ENCODE measurements at regions not wholly inside any gene's neighbourhood (a gene's known extent, or its start where the extent isn't known, plus 50 kb on each side); places are given as distances from the start of the nearest gene placed in this dataset.
"Not testable (repeated sequence)": the region's sequence is repeated elsewhere in the genome, so short reads cannot be mapped to it uniquely, and the experiment has no call there.

GRCh38 chr12:64552510-64552909 lies 57.8 kb upstream of the RASSF3 start:
- not testable (repeated sequence) for H3K9me3 ChIP-seq (ENCODE audit: severe bottlenecking); H3K4me1 ChIP-seq (ENCODE audit: insufficient read depth, poor library complexity, severe bottlenecking); H3K27ac ChIP-seq (ENCODE audit: poor library complexity, severe bottlenecking); DNase-seq (ENCODE audit: low spot score); H3K36me3 ChIP-seq (ENCODE audit: low read depth); ATAC-seq (ENCODE audit: low read depth); H3K4me3 ChIP-seq (ENCODE audit: severe bottlenecking); H3K27me3 ChIP-seq (ENCODE audit: insufficient read depth, poor library complexity, severe bottlenecking)

GRCh38 chr12:64553689-64554088 lies 56.6 kb upstream of the RASSF3 start:
- H3K9me3 ChIP-seq (ENCODE audit: severe bottlenecking); H3K4me3 ChIP-seq (ENCODE audit: severe bottlenecking); DNase-seq (ENCODE audit: low spot score); H3K27me3 ChIP-seq (ENCODE audit: insufficient read depth, poor library complexity, severe bottlenecking); ATAC-seq (ENCODE audit: low read depth); H3K36me3 ChIP-seq (ENCODE audit: low read depth); H3K27ac ChIP-seq (ENCODE audit: poor library complexity, severe bottlenecking); H3K4me1 ChIP-seq (ENCODE audit: insufficient read depth, poor library complexity, severe bottlenecking): not testable (repeated sequence)

GRCh38 chr12:64556231-64556630 lies 54.1 kb upstream of the RASSF3 start:
- ATAC-seq (ENCODE audit: low read depth) (no peak), DNase-seq (ENCODE audit: low spot score) (no peak)
- Histone ChIP-seq H3K4me3 (ENCODE audit: severe bottlenecking) (no peak overlapping the region), H3K27me3 (ENCODE audit: insufficient read depth, poor library complexity, severe bottlenecking) (no peaks in the 10 kb centered on the region), H3K9me3 (ENCODE audit: severe bottlenecking) (no peaks in the 10 kb centered on the region), H3K27ac (ENCODE audit: poor library complexity, severe bottlenecking) (no peak overlapping the region), H3K36me3 (ENCODE audit: low read depth) (no peaks in the 10 kb centered on the region), H3K4me1 (ENCODE audit: insufficient read depth, poor library complexity, severe bottlenecking) (peaks cover 6% of the 10 kb centered on the region)
- TF ChIP-seq CTCF (IDR thresholded peaks at IDR 0.05; ENCODE audit: poor library complexity, severe bottlenecking) = no peak

GRCh38 chr12:64558754-64559153 lies 51.5 kb upstream of the RASSF3 start:
- no peak for TF ChIP-seq CTCF (IDR thresholded peaks at IDR 0.05; ENCODE audit: poor library complexity, severe bottlenecking)
- Histone ChIP-seq H3K27ac (ENCODE audit: poor library complexity, severe bottlenecking) (no peak overlapping the region), H3K9me3 (ENCODE audit: severe bottlenecking) (no peaks in the 10 kb centered on the region), H3K4me3 (ENCODE audit: severe bottlenecking) (no peak overlapping the region), H3K4me1 (ENCODE audit: insufficient read depth, poor library complexity, severe bottlenecking) (peaks cover 6% of the 10 kb centered on the region), H3K36me3 (ENCODE audit: low read depth) (no peaks in the 10 kb centered on the region), H3K27me3 (ENCODE audit: insufficient read depth, poor library complexity, severe bottlenecking) (no peaks in the 10 kb centered on the region)
- ATAC-seq (ENCODE audit: low read depth) (no peak), DNase-seq (ENCODE audit: low spot score) (no peak)

- H3K4me1 ChIP-seq (ENCODE audit: insufficient read depth, poor library complexity, severe bottlenecking) = peaks cover 6% of the 10 kb centered on the region
- H3K27ac ChIP-seq (ENCODE audit: poor library complexity, severe bottlenecking) = no peak overlapping the region
- TF ChIP-seq CTCF (IDR thresholded peaks at IDR 0.05; ENCODE audit: poor library complexity, severe bottlenecking) = no peak
- no peaks in the 10 kb centered on the region for H3K27me3 ChIP-seq (ENCODE audit: insufficient read depth, poor library complexity, severe bottlenecking)
- H3K9me3 ChIP-seq (ENCODE audit: severe bottlenecking) = no peaks in the 10 kb centered on the region
- H3K36me3 ChIP-seq (ENCODE audit: low read depth) = no peaks in the 10 kb centered on the region
- DNase-seq (ENCODE audit: low spot score) (no peak), ATAC-seq (ENCODE audit: low read depth) (peak; percentile 92)
- no peak overlapping the region for H3K4me3 ChIP-seq (ENCODE audit: severe bottlenecking)
These were observed 49.6 kb upstream of the RASSF3 start for GRCh38 chr12:64560396-64561301.
